ENCODE measurements at regions not wholly inside any gene's neighbourhood (a gene's known extent, or its start where the extent isn't known, plus 50 kb on each side); places are given as distances from the start of the nearest gene placed in this dataset.

DNA sequence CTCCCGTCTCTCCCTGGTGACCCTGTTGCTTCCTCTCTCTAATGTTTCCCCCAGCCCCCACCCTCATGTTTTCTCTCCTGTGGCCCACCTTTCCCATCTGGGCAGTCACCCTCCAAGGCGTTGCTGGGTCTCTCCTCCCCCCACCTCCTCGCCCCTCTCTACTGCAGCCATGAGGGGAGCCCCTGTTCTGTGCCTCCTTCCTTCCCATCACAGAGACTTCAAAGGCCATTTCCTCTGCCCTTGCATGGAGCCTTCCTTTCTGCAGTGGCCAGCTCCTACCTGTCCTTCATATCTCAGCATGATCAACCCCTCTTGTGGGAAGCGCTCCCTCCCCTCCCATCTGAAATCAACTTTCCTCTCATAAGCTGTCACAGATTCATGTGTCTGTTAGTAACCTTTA lies 194.0 kb upstream of the PRSS58 start:
- no peak for TF ChIP-seq SUZ12 (IDR thresholded peaks at IDR 0.05; ENCODE audit: extremely low read depth, insufficient read depth, insufficient read length)
- no peak for TF ChIP-seq YY1 (IDR thresholded peaks at IDR 0.05; ENCODE audit: insufficient read depth, insufficient read length)
- TF ChIP-seq ZNF274 (IDR thresholded peaks at IDR 0.05; ENCODE audit: low read depth, low read length), result no peak
